NT2/D1 (cell line): ENCODE measurements at regions not wholly inside any gene's neighbourhood (a gene's known extent, or its start where the extent isn't known, plus 50 kb on each side); places are given as distances from the start of the nearest gene placed in this dataset.

ENCODE experiments used
- SUZ12 ChIP-seq: IDR thresholded peaks from 2 replicates; pipeline ENCODE4 v1.6.1; 2011; ENCODE audit not compliant: insufficient read length, insufficient read depth; ENCODE audit errors: extremely low read depth
- YY1 ChIP-seq: IDR thresholded peaks from 2 replicates; pipeline ENCODE4 v1.6.1; 2011; ENCODE audit not compliant: insufficient read length, insufficient read depth

GRCh38 chr5:54717459-54717858 lies 199.9 kb downstream of the SNX18 start:
- no peak for TF ChIP-seq SUZ12
- TF ChIP-seq YY1 = no peak
